Kidney (tissue), 13 donors: ENCODE measurements at regions not wholly inside any gene's neighbourhood (a gene's known extent, or its start where the extent isn't known, plus 50 kb on each side); places are given as distances from the start of the nearest gene placed in this dataset.

ENCODE experiments used
- DNase-seq, 5 donors: peaks; one replicate each; pipeline ENCODE4 v3.0.0-alpha.2; 2013 to 2020
- FAIRE-seq: peaks from 2 replicates; lab custom pipeline; 2012; peaks lifted over from hg19 to GRCh38; lab: Jason Lieb, UNC
- H3K27ac ChIP-seq, 2 donors: one replicate each; pipeline ENCODE4 v1.7.0; 2013; ENCODE audit warnings: low read depth in 2 of 2, low read length in 2 of 2, inconsistent platforms in 1 of 2
- H3K27me3 ChIP-seq: one replicate; pipeline ENCODE4 v1.7.1; 2013; ENCODE audit warnings: low read length, inconsistent platforms; ENCODE audit not compliant: control insufficient read depth, insufficient read depth
- H3K36me3 ChIP-seq, 3 donors: one replicate each; pipeline versions ENCODE4 v1.7.0 to v1.7.1; 2013; ENCODE audit warnings: low read length in 3 of 3, control low read depth in 1 of 3, inconsistent platforms in 1 of 3; ENCODE audit not compliant: insufficient read depth in 3 of 3, control insufficient read depth in 2 of 3
- H3K4me1 ChIP-seq, 3 donors: one replicate each; pipeline versions ENCODE4 v1.7.0 to v1.7.1; 2013; ENCODE audit warnings: low read length in 3 of 3, inconsistent platforms in 1 of 3, low read depth in 1 of 3; ENCODE audit not compliant: control insufficient read depth in 2 of 3, insufficient read depth in 2 of 3
- H3K4me3 ChIP-seq, 3 donors: one replicate each; pipeline versions ENCODE4 v1.7.0 to v1.8.1; 2013; ENCODE audit warnings: low read length in 3 of 3, control low read depth in 1 of 3, inconsistent platforms in 1 of 3
- H3K9ac ChIP-seq, 3 donors: one replicate each; pipeline versions ENCODE4 v1.7.0 to v1.7.1; 2013; ENCODE audit warnings: low read length in 3 of 3, control low read depth in 1 of 3, inconsistent platforms in 1 of 3
- H3K9me3 ChIP-seq, 3 donors: one replicate each; pipeline versions ENCODE4 v1.7.0 to v1.7.1; 2013; ENCODE audit warnings: low read length in 3 of 3, control low read depth in 1 of 3, inconsistent platforms in 1 of 3; ENCODE audit not compliant: control insufficient read depth in 2 of 3, insufficient read depth in 1 of 3
- CTCF ChIP-seq: IDR thresholded peaks from 3 replicates; pipeline ENCODE4 v1.5.1; 2012; ENCODE audit warnings: mild to moderate bottlenecking, moderate library complexity, borderline replicate concordance; ENCODE audit not compliant: insufficient read depth; ENCODE audit errors: extremely low read depth
- intact Hi-C: fragments of 100-400 bp; cut with DNase I; formaldehyde crosslinking; loops from one replicate; pipeline ENCODE4 v1.11.1; 2022
- donor health status: control.
- donor health status: control.
- donor health status: control.
- donor health status: control.
- donor health status: control.
- donor health status: DM: yes; HTN: yes; CAD: no.
- donor health status: Normal renal cell carcinoma (clear cell type).

DNA sequence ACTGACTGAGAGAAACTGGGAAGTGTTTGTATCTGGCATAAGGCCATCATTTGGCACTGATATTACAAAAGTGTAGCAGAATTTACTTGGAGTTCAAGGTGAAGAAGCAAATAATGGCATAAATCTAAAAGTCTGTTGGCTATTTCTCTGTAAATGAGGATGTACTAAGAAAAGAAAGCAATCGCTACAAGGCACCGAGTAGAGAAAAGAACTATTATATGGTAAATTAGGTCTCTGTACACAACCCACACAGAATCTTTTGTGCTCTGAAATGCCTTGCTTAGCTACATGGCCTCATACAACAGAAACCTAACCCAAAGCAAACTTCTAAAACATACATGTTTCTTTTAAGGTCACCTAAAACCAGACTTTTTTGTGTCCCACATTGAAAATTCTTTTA is 290.1 kb upstream of the WWC1 start:
- no peaks in the 10 kb centered on the region for H3K9me3 ChIP-seq
- TF ChIP-seq CTCF: no peak
- H3K4me3 ChIP-seq: no peak overlapping the region
- DNase-seq (no peak), FAIRE-seq (no peak)
- H3K4me1 ChIP-seq: no peaks in the 10 kb centered on the region
- intact Hi-C loops: no loop called here
- H3K36me3 ChIP-seq: no peaks in the 10 kb centered on the region
- H3K27me3 ChIP-seq: no peaks in the 10 kb centered on the region
- no peak overlapping the region for H3K9ac ChIP-seq
- no peak overlapping the region for H3K27ac ChIP-seq

DNA sequence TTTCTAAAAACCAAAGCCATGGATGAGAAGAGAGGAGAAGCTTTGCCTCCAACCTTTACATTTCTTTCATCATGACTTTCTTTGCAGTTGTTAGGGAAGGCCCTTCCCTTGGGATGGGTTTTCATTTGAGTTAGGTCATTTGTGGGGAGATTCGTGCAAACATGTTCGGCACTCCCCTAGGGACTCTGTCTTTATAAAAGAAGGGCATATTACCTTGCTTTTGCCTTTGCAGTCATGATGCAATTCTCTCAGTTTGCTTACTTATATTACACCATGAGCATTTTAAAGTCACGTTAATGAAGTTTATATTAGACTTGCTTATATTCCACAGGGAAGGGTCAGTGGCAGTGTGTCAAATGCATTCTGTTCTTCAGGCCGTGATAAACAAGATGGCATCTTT is 289.3 kb upstream of the WWC1 start:
- TF ChIP-seq CTCF: no peak
- Histone ChIP-seq H3K27me3 (no peaks in the 10 kb centered on the region), H3K36me3 (no peaks in the 10 kb centered on the region), H3K9me3 (no peaks in the 10 kb centered on the region), H3K4me1 (no peaks in the 10 kb centered on the region), H3K4me3 (no peak overlapping the region), H3K27ac (no peak overlapping the region), H3K9ac (no peak overlapping the region)
- FAIRE-seq: no peak
- intact Hi-C loops: no loop called here
- DNase-seq: no peak

GRCh38 chr5:168005093-168005492 is 286.4 kb upstream of the WWC1 start:
- DNase-seq: no peak
- H3K9ac ChIP-seq: no peak overlapping the region
- no peaks in the 10 kb centered on the region for H3K9me3 ChIP-seq
- FAIRE-seq: no peak
- no peaks in the 10 kb centered on the region for H3K27me3 ChIP-seq
- H3K4me1 ChIP-seq: no peaks in the 10 kb centered on the region
- TF ChIP-seq CTCF: no peak
- H3K27ac ChIP-seq: no peak overlapping the region
- no peak overlapping the region for H3K4me3 ChIP-seq
- no peaks in the 10 kb centered on the region for H3K36me3 ChIP-seq
- intact Hi-C loops: no loop called here

DNA sequence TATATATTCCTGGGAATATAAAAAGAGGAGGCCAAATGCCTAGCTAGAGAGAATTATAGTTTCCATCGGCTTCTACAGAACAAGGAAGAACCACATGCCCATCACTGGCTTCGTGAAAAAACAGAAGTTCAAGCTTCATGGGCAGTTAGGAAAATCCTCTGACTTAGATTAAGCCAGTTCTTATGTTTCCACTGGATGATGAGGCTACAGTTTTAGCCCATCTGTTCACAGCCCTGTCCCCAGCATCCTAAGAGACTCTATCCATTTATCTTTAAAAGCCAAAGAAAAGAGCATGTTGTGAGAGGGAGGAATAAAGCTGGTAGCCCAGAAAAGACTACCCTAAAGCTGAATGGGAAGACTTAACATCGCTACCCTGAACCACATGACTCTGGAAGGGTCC is 285.5 kb upstream of the WWC1 start:
- H3K27ac ChIP-seq: no peak overlapping the region
- no peak for FAIRE-seq
- intact Hi-C loops: no loop called here

More for the DNA sequence above, 285.5 kb upstream of the WWC1 start:
- Histone ChIP-seq H3K27me3 (no peaks in the 10 kb centered on the region), H3K4me3 (no peak overlapping the region), H3K9me3 (no peaks in the 10 kb centered on the region), H3K36me3 (no peaks in the 10 kb centered on the region), H3K9ac (no peak overlapping the region), H3K4me1 (no peaks in the 10 kb centered on the region)
- no peak for TF ChIP-seq CTCF
- DNase-seq: no peak
